NB4 (cell line): ENCODE measurements at regions not wholly inside any gene's neighbourhood (a gene's known extent, or its start where the extent isn't known, plus 50 kb on each side); places are given as distances from the start of the nearest gene placed in this dataset.

Source experiments
- POLR2A ChIP-seq: IDR thresholded peaks from 2 replicates; pipeline ENCODE4 v1.6.1; 2011; ENCODE audit warnings: mild to moderate bottlenecking; ENCODE audit not compliant: insufficient read length; ENCODE audit errors: extremely low read depth
- TF ChIP-seq, protein P1 (sequence below): IDR thresholded peaks from one replicate; pipeline ENCODE4 v1.5.1; 2012; ENCODE audit warnings: low read depth, low read length
- TF ChIP-seq, protein P2 (sequence below): IDR thresholded peaks from 2 replicates; pipeline ENCODE4 v1.6.1; 2011; ENCODE audit warnings: low read depth, low read length

DNA sequence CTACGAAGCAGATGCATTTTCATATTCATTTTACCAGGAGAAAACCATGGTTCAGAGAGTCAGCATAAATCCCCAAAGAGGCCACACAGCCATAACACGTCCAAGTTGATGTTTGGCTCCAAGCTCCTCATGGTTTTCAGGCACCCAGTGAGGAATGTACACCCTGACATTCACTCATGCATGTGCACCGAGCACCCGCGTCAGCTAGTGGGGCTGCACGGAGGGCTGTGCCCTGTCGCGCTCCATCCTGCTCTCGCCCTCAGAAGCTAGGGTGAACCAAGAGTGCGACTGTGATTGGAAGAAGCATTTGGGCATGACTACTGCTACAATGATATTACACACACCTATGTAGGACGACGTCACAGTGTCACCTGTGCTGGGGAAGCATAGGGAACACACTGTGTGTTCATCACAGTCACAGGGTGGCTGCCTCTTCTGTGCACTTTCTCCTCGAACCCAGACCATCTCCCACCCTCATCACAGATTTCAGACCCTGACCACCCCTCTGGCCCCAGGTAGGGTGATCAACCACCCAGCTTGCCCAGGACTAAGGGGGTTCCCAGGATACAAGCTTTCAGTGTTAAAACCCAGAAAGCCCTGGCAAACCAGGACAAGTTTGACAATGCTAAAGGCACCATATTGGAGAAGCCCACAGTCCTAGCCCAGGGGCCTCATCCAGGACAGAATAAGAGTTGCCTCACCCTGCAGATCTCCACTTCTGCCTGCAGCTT is 148.6 kb upstream of the ZNF507 start:
- TF ChIP-seq, protein P1, sequence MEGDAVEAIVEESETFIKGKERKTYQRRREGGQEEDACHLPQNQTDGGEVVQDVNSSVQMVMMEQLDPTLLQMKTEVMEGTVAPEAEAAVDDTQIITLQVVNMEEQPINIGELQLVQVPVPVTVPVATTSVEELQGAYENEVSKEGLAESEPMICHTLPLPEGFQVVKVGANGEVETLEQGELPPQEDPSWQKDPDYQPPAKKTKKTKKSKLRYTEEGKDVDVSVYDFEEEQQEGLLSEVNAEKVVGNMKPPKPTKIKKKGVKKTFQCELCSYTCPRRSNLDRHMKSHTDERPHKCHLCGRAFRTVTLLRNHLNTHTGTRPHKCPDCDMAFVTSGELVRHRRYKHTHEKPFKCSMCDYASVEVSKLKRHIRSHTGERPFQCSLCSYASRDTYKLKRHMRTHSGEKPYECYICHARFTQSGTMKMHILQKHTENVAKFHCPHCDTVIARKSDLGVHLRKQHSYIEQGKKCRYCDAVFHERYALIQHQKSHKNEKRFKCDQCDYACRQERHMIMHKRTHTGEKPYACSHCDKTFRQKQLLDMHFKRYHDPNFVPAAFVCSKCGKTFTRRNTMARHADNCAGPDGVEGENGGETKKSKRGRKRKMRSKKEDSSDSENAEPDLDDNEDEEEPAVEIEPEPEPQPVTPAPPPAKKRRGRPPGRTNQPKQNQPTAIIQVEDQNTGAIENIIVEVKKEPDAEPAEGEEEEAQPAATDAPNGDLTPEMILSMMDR, result no peak
- TF ChIP-seq POLR2A, result no peak
- TF ChIP-seq, protein P2, sequence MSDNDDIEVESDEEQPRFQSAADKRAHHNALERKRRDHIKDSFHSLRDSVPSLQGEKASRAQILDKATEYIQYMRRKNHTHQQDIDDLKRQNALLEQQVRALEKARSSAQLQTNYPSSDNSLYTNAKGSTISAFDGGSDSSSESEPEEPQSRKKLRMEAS, result no peak
